ENCODE measurements at regions not wholly inside any gene's neighbourhood (a gene's known extent, or its start where the extent isn't known, plus 50 kb on each side); places are given as distances from the start of the nearest gene placed in this dataset.

- no peak for DNase-seq (ENCODE audit: low spot score)
- no peak for TF ChIP-seq CTCF (IDR thresholded peaks at IDR 0.05)
- no peak overlapping the region for H3K4me3 ChIP-seq
- no peak overlapping the region for H3K27ac ChIP-seq
These were observed 562.6 kb downstream of the NR2F1-AS1 start for GRCh38 chr5:93018461-93018860.

- Histone ChIP-seq H3K27ac (no peak overlapping the region), H3K4me3 (no peak overlapping the region)
- no peak for TF ChIP-seq CTCF (IDR thresholded peaks at IDR 0.05)
- no peak for DNase-seq (ENCODE audit: low spot score)
These were observed 563.2 kb downstream of the NR2F1-AS1 start for GRCh38 chr5:93017849-93018248.

- Histone ChIP-seq H3K27ac (no peak overlapping the region), H3K4me3 (no peak overlapping the region)
- no peak for DNase-seq (ENCODE audit: low spot score)
- no peak for TF ChIP-seq CTCF (IDR thresholded peaks at IDR 0.05)
These were observed 563.6 kb downstream of the NR2F1-AS1 start for GRCh38 chr5:93017376-93017775.

- Histone ChIP-seq H3K27ac (no peak overlapping the region), H3K4me3 (no peak overlapping the region)
- TF ChIP-seq CTCF (IDR thresholded peaks at IDR 0.05) = no peak
- DNase-seq (ENCODE audit: low spot score) = no peak
These were observed 570.4 kb downstream of the NR2F1-AS1 start for GRCh38 chr5:93010616-93011015.

- Histone ChIP-seq H3K4me3 (no peak overlapping the region), H3K27ac (no peak overlapping the region)
- no peak for TF ChIP-seq CTCF (IDR thresholded peaks at IDR 0.05)
- no peak for DNase-seq (ENCODE audit: low spot score)
These were observed 571.0 kb downstream of the NR2F1-AS1 start for GRCh38 chr5:93010037-93010436.

- no peak overlapping the region for H3K4me3 ChIP-seq
- TF ChIP-seq CTCF (IDR thresholded peaks at IDR 0.05) = no peak
- no peak for DNase-seq (ENCODE audit: low spot score)
- H3K27ac ChIP-seq = no peak overlapping the region
These were observed 572.4 kb downstream of the NR2F1-AS1 start for GRCh38 chr5:93008502-93009207.

GRCh38 chr5:93006915-93007314 lies 574.1 kb downstream of the NR2F1-AS1 start:
- H3K27ac ChIP-seq = no peak overlapping the region
- DNase-seq (ENCODE audit: low spot score) = no peak
- H3K4me3 ChIP-seq = no peak overlapping the region
- TF ChIP-seq CTCF (IDR thresholded peaks at IDR 0.05) = no peak
